SK-N-DZ (cell line): ENCODE measurements at regions not wholly inside any gene's neighbourhood (a gene's known extent, or its start where the extent isn't known, plus 50 kb on each side); places are given as distances from the start of the nearest gene placed in this dataset.

Source experiments
- DNase-seq: peaks from one replicate; pipeline ENCODE4 v3.0.0-alpha.2; 2015; ENCODE audit warnings: low spot score

DNA sequence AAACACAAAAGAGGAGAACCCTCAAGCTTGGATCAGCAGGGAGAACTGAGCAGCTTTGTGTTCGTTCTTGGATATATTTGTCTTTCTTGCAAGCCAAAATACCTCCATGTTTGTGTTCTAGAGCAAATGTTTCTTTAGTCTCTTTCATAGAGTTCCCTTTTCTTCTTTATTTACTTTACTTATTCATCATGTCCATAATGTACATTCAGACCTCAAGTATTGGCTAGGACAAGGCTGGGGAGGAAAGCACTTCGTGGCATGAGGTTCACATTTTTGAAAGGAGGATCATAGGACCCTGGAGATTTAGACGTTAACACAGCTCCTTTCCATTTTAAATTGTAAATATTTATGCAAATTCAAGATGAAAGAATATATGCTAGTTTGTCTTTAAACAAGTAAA, 590.2 kb upstream of the MEF2C start:
- DNase-seq: no peak

DNA sequence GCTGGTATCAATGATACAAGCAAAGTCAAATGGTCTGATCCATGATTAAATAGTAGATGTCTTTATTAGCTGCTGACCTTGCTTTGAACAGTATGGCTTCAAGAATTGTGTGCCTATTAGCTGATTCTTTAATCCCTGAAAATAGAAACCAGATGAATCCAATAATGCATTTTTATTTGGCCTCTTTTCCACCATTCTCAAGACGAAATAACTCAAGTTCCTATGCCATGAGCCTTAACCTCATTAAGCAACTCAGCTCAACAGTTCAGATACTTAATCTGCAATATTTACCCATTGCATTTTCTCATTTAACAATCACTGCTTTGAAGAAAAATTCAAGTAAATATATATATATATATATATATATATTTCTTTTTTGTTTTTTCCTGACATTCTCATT, 588.6 kb upstream of the MEF2C start:
- DNase-seq: no peak

DNA sequence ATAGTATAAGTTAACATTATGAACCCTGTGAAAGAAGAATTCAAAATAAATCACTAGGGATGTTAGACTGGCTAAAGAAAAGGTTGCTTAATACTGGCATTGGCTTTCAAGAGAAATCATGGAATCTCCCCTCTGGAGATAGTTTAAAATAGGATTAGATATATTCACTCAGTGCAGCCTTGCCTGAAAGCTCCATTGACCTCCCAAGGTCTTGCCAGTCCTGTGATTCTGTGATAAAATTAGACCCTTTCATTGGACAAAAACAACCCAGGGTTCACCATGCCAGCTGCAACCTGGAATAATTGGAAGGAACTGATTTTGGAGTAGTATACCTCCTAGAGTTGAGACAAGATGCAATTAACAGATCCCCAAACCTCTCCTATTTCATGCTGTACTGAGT, 588.1 kb upstream of the MEF2C start:
- no peak for DNase-seq

DNA sequence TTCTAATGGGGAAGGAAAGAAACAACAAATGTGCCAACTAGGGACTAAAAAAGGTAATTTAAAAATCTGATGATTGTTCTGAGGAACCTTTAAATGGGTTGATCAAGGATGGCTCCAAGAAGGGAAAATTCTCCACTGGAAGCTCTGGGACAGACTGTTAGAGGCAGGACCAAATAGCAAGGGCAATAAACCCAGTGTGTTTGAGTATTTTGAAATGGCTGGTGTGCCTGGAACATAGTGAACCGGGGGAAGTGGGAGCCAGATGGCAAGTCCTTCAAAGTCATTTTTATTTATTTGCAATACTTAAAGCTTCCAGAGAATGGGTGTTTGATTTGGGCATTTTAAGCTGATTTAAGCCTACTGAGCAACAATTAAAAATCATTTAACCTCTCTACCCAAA, 587.7 kb upstream of the MEF2C start:
- no peak for DNase-seq

DNA sequence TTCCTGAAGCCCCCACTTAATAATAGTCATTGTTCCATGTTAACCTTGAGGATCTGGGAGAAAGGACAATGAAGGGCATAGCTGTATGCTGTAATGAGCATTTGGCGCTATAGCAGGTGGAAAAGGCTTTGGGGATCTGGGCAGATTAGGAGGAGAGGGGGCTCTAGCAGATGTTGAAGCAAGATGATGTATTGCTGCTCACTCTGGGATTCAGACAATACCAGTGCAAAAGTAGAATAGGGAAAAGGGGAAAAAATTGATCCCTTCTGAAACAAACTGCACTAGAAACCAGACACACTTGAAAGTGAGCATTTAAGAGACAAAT, 575.3 kb upstream of the MEF2C start:
- no peak for DNase-seq

DNA sequence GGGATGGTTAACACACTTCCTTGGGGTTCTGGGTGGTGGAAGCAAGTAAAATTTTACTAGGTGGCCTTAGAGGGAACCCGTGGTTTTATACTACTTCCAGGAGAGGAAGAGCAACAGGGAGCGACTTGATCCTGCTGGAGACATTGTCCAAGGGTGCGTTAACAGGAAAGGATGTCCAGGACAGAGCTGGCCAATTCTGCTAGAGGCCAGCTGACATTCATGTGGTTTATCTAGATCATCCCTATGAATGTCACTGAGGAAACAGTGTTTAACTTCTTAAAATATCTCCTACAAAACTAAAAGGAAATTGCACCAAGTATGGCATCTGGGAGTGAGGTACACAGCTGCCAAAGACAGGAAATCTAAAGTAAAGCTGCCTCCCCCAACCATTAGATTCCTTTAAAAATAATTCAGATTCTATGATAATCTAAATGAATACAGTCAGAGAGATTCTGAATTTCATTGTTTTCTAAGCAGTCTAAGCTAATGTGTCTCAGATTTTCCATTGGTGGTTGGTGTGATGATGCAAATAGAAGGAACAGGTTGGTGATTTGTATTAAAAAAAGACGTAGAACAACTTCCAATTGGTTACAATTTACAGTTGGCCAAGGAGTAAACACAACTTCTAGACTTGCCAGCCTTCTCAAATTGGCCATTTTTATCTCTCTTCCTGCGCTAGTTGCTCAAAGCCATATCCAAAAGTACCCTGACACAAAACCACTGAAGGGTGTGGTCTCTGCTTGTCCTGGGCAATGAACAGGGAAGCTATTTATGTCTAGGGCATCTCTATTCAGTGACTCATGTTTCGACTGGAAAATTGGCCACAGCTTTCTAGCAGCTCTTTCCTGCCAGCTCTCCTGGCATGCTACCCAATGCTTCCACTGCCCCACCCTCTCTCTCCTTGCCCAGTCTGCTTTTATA, 574.7 kb upstream of the MEF2C start:
- no peak for DNase-seq

DNA sequence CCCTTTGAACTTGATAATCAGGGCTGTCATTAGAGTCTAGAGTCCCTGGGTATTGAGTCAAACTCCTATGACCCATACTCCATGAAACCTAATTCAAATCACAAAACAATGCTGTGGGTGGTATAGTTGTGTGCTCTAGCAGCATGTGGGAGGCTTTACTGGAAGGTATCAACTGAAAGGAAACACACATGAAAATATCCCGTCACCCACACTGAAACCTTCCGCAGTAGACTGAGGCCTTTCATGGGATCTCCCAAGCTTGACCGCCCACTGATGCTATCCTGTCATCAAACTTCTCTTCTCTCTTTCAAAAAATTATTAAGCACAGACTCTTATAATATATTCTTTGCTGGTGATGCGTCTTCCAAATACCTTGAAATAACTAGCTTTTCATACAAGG, 569.1 kb upstream of the MEF2C start:
- no peak for DNase-seq

DNA sequence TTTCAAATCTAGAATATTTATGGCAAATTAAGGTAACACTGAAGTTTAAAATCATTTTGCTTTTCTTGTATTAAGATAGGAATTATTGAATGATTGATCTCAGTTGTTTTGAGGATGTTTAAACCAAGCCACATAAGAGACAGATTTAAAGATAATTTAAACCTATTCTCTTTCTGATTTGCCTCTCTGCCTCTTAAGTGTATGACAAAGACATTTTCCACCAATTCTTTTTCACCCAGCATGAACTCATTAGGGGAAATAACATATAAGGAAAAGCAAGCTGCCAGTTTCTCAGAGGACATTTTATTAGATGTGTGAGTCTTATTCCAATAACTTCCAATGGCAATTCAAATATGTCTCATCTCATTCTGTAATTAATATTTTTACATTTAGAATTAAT, 568.3 kb upstream of the MEF2C start:
- DNase-seq: no peak

DNA sequence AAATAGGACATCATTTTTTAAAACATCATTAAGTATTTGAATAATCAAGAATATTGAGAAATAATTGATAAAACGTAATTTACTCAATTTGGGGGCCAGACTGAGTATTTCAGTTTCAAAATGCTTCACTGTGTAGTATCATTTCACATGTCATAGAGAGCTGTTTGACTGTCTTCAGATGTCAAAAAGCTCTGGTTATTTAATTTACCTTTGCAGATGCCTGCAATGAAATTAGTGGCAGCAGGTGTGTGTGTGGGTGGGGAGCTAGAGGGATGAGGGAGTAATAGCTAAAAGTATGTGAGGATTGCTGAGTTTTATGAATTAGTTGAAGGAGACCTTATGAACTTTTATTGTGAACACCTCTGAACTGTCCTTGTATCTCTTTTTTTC, 567.2 kb upstream of the MEF2C start:
- peak; percentile 77 for DNase-seq

DNA sequence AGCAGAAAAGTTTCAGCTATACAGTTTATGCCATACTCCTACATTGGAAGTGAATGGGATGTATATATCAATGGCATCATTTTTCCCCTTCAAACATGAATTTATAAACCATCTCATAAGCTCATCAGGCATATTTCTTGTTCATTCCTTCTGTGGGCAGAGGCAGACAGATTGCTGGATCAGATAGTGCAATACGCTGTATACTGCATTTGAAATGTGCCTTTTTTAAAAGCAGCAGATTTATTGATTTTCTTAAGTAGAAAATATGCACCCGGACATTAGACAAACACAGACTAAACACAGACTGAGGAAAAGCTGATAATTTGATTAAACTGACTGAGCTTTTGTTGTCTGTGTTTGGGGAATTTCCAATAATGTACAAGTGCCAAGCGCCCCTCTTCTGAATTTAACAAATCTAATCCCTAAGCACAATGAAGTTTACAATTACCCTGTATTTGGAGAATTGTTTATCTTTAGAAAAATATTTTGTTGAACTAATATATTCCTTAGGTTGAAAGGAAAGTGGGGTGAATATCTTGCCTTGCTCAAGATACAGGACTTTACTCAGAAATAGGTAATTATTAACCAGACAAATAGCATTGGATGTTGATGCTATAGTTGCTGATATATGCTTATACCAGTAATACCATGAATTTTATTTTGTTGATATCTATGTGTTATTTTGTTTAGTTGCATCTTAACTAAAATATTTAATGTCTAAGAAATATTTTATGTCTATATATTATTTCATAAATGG, 566.6 kb upstream of the MEF2C start:
- DNase-seq: peak; percentile 65

DNA sequence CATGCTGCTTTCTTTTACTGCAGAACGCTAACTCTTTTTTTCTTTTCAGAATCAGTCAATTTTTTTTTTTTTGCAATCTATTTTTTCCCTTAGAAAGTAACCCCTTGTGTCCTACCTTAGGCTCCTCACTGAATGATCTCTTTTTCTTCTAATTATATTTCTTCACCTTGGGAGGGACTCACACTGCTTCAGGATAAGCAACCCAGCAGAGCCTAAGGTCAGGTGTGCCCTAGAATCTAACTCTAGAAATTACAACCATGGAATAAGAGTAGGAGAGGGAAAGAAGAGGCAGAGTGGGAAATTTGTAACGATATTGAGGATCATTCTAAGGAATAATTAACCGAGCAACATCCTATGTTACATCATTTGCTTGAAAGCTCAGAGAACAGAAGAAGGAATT, 564.0 kb upstream of the MEF2C start:
- no peak for DNase-seq

DNA sequence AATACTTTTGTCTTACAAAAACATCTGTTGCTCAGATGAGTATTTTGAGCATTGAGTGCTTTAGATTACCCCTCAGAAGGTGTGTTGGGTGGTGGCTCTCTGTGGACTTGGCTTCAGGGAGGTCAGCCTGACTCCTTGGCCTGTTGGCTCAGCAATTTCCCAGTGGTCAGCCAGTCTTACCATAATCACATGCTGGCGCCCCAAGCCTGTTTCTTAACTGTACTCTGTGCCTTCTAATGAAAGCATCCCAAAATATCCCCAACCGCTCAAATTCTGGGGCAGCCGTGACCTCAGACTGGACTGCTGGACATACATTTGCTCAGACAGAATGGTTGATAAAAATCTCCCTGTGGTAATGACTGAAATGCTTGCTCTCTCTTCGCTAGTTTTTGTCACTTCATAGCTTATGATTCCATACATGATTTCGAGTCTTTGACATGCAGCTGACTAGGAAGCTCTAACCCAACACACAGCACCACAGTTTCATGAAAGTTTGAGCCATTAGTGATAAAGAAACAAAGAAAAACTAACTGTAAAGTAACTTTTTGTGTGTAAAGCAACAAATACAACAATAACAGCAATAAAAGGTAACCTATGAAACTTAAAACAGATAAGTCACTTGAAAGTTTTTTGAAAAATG, 562.2 kb upstream of the MEF2C start:
- no peak for DNase-seq

DNA sequence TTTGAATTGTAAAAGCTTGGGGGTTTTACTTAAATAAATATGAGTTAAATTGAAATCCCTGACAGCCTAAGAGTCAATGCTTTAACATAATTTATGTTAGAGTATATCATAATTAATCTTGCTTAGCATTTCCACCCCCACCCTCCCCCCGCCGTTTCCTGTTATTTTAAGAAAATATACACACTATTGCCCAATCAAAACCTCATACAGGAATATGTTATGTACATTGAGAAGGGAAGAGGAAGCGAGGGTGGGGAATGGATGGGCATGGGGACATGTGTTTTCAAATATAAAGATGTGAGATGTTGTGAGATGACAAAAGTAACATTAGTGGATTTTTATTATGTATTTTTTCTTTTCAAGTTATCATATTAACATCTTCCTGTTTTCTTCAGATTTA, 561.1 kb upstream of the MEF2C start:
- DNase-seq: no peak

DNA sequence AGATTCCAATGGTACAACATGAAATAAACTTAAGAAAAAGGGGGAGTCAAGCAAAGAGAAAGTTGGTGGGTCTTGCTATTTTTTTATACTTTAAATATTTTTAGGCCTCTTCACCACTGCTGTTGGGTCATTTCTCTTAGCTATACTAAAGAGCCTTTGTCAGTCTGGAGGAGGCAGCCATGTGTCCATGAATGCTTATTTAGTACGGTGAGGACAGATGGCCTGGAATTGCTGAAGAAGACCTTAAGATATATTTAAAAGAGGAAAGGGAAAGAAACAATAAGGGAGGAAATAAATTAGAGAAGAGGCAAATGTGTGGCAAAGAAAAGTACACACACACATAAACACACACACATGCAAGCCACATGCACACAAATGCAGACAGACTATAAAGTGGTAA, 560.5 kb upstream of the MEF2C start:
- DNase-seq: no peak

DNA sequence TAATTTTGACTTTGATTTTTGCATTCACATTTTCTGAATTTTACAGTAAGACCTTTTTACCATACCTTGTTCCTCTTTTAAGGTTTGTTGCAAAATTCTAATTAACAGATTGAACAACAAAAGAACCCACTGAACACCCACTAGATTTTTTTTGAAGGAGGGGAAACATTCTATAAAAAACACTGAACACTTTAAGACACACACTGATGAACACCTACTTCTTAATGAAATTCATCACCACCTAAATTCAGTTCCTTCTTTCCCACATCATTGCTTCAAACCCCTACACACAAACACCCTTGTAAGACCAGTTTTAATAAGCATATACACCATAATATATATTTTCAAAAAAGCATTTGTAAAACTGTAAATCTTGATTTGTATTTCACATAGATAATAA, 559.0 kb upstream of the MEF2C start:
- no peak for DNase-seq

DNA sequence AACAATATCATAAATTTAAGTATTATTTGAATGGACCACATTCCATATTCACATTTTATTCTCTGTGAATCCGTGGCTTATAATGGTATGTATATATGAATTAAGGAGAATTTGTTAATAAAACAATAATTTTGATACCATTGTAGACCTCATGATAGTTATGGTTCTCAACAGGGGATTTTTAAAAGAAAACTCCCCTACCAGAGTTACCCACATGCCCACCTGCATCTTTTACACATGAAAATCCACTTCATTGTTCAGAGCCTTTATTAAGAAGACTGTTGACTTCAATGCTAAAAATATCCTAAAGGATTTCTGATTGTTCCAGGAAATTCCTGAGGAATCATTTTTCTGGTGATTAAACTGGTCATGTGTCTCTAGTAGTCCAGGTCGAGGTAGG, 557.7 kb upstream of the MEF2C start:
- DNase-seq: no peak

DNA sequence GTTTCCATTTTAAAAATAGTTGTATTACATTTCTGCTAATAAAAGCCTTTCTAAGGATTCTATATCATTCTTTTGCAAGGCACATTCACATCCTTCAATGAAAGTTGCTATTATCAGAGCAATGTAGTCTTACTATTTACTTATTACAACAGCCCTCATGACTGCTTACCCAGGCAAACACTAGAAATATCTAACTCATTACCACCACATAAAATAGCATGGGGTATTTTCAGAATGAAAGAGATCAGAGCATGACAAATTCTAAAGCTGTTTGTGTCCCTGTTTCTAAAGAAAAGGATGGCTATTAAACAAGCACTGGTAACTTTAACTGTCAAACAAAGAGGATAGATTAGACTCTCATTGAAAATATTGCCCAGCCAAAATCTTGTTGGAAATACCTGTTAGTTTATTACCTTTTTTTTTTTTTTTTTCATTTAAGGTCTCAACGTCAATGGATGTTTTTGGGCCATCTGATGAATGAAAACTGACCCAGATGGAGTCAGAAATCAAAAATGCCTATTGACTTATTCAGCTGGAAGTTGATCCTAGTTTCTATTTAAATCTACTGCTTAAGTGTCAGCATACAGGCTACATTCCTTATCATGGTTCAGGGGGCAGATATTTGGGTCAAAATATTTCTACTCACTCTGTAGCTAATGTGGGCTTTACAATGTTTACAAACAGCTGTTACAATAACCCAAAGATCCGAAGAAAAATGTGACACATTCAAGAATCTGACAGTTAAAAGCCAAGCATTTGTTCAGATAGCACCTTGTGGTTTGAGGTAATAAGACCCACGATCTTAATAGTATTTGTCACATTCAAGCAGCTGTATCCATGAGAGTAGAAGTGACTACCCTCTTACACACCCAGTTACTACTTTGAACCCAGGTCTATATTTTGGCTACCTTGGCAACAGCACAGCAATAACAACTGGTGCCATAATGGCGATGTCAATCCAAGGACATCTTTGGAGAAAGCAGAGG, 554.8 kb upstream of the MEF2C start:
- DNase-seq: no peak

DNA sequence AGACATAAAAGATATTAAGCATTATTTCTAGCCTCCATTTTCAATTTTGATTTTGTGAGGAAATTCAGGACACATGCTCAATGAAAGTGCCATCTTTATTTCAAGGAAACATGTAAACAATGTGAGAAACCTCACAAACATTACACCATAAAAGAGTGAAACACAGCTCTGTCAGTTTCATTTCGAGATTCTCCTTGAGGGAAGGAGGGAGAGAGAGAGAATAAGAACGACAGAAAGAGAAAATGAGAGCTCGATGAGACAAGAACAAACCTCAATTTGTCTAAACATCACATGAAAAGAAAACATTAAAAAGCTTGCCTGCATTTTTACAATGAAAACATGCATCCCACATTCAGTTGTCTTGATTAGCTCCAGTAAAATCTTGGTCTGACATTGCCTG, 553.5 kb upstream of the MEF2C start:
- DNase-seq: no peak

DNA sequence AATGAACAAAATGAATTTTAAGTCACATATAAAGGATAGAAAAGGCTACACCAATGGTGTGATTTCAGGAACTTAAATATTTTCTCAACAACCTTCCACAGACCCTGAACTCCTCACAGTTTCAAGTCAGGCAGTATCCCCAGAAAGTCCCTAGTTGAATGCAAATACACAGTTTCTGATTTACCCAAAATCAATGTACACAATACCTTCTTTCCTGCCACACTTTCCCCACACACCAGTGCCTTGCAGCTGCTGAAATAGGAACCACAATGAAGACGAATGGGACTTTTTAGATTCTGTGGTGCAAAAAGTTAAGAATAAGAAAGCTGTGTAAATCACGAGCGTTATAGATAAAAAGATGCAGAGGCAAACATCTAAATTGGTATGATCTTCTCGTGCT, 552.4 kb upstream of the MEF2C start:
- DNase-seq: no peak

DNA sequence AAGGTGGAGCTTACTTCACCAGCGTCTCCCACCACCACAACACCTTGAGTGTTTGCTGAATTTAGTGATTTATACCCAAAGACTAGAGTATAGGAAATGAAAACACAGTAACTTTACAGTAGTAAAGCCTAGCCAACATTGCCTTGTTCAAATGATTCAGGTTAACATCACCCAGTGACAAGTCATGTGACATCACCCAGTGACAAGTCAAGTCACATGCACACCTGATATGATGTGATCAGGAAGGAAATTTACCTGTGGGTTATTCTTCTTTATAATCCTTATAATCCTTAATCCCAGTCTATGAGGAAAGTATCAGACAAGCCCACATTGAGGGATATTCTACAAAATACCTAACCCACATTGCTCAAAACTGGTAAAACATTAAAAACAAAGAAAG, 545.6 kb upstream of the MEF2C start:
- no peak for DNase-seq

DNA sequence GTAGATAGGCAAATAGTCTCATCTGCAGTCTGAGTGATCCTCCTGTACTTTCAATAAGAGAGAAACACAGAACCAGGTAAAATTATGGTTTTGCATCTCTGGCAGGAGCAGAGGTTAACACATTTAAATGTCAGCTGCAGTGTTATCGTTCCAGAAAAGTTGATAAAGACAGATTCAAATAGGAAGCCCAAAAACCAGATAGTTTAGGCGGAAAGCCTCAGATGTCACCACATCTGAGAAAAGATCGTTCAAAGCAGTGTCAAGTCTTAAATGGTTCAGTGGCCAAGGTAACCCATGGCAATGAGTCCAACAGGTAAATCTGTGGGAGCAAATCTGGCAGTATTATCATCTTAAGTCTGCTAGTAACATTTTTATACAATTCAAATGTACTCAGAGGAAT, 542.1 kb upstream of the MEF2C start:
- DNase-seq: no peak

DNA sequence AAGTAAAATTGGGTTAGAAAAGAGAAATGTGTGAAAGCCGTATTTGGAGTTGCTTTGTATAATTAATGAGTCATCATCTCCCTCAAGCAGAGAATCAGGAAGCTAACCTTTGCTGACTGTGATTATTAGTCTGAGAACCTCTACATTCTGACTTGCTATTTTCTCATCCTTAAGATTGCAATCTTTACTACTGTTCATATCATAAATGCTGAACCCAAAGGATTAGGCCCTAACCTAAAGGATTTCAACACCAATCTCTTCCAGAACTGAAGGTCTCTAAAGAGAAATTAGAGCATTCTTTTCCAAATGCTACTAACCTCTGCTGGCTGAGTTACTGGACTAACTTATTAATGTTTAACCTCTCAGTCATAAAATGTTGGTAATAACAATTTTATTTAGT, 538.1 kb upstream of the MEF2C start:
- DNase-seq: no peak
